Hypothalamus (tissue), 51 donors: ENCODE measurements at regions not wholly inside any gene's neighbourhood (a gene's known extent, or its start where the extent isn't known, plus 50 kb on each side); places are given as distances from the start of the nearest gene placed in this dataset.
"Not testable (repeated sequence)": the region's sequence is repeated elsewhere in the genome, so short reads cannot be mapped to it uniquely, and the experiment has no call there.

ENCODE experiments used
- DNase-seq, 51 donors: peaks; one replicate each; lab custom pipeline; 2025; lab: John Stamatoyannopoulos, UW

- DNase-seq, result no peak
These were observed 784.2 kb downstream of the GLUD2 start for GRCh38 chrX:121831601-121832000.

- no peak for DNase-seq
These were observed 785.0 kb downstream of the GLUD2 start for GRCh38 chrX:121832446-121832845.

GRCh38 chrX:121836000-121836399 is 788.6 kb downstream of the GLUD2 start:
- no peak for DNase-seq

GRCh38 chrX:121851033-121851432 is 803.6 kb downstream of the GLUD2 start:
- no peak for DNase-seq

GRCh38 chrX:121853762-121854613 is 806.6 kb downstream of the GLUD2 start:
- DNase-seq, result no peak

GRCh38 chrX:121854614-121854911 is 807.2 kb downstream of the GLUD2 start:
- DNase-seq, result no peak

- no peak for DNase-seq
These were observed 811.6 kb downstream of the GLUD2 start for GRCh38 chrX:121858867-121859647.

- DNase-seq, result no peak
These were observed 816.6 kb downstream of the GLUD2 start for GRCh38 chrX:121863976-121864375.

- DNase-seq, result no peak
These were observed 817.2 kb downstream of the GLUD2 start for GRCh38 chrX:121864561-121864960.

- no peak for DNase-seq
These were observed 822.6 kb downstream of the GLUD2 start for GRCh38 chrX:121869876-121870477.

- no peak for DNase-seq
These were observed 823.7 kb downstream of the GLUD2 start for GRCh38 chrX:121871122-121871521.

GRCh38 chrX:121876305-121876704 is 828.9 kb downstream of the GLUD2 start:
- no peak for DNase-seq

- DNase-seq, result not testable (repeated sequence)
These were observed 829.9 kb downstream of the GLUD2 start for GRCh38 chrX:121877337-121877736.

GRCh38 chrX:121886557-121886956 is 839.1 kb downstream of the GLUD2 start:
- DNase-seq, result no peak

GRCh38 chrX:121894756-121895155 is 847.3 kb downstream of the GLUD2 start:
- DNase-seq, result no peak

GRCh38 chrX:121902463-121902862 is 855.1 kb downstream of the GLUD2 start:
- no peak for DNase-seq

GRCh38 chrX:121903961-121904360 is 856.6 kb downstream of the GLUD2 start:
- DNase-seq, result no peak

- no peak for DNase-seq
These were observed 873.8 kb downstream of the GLUD2 start for GRCh38 chrX:121921258-121921657.

GRCh38 chrX:121931567-121931966 is 884.2 kb downstream of the GLUD2 start:
- DNase-seq, result no peak

GRCh38 chrX:121932688-121933087 is 885.3 kb downstream of the GLUD2 start:
- no peak for DNase-seq

GRCh38 chrX:121949041-121949760 is 901.8 kb downstream of the GLUD2 start:
- no peak for DNase-seq
